HG02970 (cell line): ENCODE measurements at regions not wholly inside any gene's neighbourhood (a gene's known extent, or its start where the extent isn't known, plus 50 kb on each side); places are given as distances from the start of the nearest gene placed in this dataset.
"Not testable (repeated sequence)": the region's sequence is repeated elsewhere in the genome, so short reads cannot be mapped to it uniquely, and the experiment has no call there.

ENCODE experiments used
- ATAC-seq: cut with Tn5 transposase; IDR thresholded peaks from one replicate; pipeline ENCODE4 v1.9.1; 2021; ENCODE audit warnings: mild to moderate bottlenecking, moderate library complexity, moderate number of reproducible peaks; ENCODE audit not compliant: unreplicated experiment, low FRiP score

DNA sequence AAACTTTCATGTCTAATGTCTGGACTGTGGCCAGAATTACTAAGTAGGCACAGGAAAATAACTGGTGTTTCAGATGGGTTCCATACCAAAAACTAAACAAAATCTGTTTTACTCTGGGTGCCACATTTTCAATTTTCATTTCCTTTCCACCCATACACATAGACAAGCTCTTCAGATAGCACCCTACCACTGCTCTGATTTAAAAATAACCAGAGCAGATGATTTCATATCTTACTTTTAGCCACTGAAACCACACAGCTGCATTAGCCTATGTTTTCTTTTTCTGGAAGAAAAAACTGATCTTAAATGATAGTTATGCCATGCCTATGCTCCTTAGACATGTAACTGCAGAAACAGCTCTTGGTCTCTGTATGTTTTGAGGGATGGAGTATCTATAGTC, 647.6 kb downstream of the CPS1 start:
- ATAC-seq: no peak

GRCh38 chr2:211204456-211204855, 648.1 kb downstream of the CPS1 start:
- no peak for ATAC-seq

DNA sequence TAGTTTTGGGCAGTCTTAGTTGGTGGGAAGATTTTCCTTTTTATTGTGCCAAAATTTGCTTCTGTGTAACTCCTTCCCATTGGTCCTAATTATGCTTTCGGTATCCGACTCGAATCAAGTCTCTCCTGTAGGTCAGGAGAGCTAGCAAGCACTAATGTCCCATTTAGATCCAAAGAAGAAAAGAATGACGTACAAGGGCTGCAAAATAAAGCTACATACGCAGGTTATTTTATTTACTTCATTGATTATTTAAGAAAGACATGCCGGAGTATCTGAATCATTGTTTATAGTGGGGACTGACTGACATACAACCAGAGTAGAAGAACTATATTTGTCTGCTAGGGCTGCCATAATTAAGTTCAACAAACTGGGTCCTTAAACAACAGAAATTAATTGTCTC, 648.5 kb downstream of the CPS1 start:
- ATAC-seq: no peak

DNA sequence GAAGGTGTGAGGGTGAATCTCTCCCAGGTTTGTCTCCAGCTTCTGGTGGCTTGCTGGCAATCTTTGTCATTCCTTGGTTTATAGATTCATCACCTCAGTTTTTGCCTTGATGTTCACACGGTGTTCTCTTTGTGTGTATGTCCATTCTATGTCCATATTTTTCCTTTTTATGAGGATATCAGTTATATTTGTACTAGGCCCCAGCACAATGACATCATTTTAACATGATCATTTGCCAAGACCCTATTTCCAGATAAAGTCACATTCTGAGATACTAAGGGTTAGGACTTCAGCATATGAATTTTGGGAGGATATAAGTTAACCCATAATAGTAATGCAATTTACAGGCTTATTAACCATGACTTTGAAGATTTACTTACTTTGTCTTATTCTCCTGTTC, 649.0 kb downstream of the CPS1 start:
- ATAC-seq: no peak

DNA sequence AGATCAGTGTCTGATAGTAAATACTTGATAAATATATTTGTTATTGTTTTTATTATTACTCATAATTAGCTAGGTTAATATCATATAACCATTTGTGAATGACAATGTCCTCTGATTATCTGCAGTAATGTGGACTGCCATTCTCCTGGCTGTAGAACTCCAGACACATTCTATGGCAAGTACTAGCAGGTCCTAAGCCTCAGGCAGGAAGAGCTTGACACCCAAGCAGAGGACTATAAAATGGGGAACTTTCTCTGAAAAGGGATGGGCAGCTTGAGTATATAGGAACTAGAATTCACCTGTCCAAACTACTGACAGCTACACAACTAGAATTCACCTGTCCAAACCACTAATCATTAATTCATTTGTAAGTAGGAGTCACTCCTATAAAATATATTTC, 649.4 kb downstream of the CPS1 start:
- ATAC-seq: no peak

DNA sequence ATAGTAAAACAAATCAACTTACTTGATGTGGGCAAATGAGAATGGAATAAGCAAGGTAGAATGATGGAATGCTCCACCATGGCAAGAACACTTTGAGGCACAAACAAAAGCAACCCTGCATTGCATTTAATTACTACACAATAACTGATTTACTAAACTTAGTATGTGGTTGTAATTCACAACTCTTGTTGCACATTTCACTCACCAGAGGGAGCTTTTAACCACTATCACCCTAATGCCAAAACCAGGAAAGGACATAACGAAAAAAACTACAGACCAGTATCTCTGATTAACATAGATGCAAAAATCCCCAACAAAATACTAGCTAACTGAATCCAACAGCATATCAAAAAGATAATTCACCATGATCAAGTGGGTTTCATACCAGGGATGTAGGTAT, 659.8 kb downstream of the CPS1 start:
- no peak for ATAC-seq

DNA sequence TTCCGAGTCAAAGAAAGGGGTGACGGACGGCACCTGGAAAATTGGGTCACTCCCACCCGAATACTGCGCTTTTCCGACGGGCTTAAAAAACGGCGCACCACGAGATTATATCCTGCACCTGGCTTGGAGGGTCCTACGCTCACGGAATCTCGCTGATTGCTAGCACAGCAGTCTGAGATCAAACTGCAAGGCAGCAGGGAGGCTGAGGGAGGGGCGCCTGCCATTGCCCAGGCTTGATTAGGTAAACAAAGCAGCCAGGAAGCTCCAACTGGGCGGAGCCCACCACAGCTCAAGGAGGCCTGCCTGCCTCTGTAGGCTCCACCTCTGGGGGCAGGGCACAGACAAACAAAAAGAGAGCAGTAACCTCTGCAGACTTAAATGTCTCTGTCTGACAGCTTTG, 663.1 kb downstream of the CPS1 start:
- ATAC-seq: not testable (repeated sequence)

GRCh38 chr2:211225784-211226183, 669.4 kb downstream of the CPS1 start:
- ATAC-seq: no peak

DNA sequence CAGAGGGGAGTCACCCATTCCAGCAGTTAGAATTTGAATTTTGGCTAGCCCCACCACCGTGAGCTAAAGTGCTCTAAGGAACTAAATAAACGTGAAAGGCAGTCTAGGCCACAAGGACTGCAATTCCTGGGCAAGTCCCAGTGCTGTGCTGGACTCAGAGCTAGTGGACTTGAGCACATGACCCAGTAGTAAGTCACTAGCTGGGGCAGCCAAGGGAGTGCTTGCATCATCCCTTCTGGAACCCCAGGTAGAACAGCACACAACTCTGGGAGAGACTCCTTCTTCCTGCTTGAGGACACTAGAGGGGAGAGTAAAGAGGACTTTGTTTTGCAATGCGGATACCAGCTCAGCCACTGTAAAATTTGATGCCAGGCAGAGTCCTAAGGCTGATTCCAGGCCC, 672.2 kb downstream of the CPS1 start:
- no peak for ATAC-seq

GRCh38 chr2:211237586-211238275, 681.3 kb downstream of the CPS1 start:
- ATAC-seq: no peak

DNA sequence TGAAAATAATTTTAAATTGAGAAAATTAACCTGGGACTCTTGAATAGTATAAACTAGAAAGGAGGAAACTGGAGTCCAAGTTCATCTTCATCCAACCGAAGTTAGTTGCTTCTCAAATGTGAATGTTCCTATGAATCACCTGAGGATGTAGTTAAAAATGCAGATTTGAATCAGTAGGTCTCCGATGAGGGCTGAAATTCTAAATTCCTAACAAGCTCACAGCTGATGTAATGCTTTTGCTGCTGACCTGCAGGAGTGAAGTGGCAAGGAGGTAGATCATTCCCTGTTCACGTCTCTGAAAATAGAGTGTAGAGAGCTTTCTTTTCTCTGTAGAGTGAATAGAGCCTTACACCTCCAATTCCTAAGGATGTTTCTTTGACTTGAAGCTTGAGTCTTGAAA, 685.5 kb downstream of the CPS1 start:
- no peak for ATAC-seq

DNA sequence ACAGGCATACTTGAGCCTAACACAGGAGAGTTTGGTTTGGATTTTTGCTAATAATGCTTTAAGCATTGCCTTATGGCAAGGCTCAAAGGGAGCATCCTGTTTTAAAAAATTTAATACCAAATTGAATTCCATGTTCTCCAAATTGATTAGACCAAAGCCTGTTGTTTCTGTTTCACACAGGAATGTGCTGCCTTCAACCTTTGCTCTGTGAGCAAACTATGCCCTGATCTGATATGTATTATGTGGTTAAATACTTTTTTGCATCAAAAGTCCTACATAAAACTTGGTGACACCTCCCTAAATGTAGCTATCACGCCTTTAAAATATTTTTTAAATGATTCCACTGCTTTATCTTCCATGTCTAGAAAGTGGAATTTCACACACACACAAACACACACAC, 691.4 kb downstream of the CPS1 start:
- ATAC-seq: no peak

DNA sequence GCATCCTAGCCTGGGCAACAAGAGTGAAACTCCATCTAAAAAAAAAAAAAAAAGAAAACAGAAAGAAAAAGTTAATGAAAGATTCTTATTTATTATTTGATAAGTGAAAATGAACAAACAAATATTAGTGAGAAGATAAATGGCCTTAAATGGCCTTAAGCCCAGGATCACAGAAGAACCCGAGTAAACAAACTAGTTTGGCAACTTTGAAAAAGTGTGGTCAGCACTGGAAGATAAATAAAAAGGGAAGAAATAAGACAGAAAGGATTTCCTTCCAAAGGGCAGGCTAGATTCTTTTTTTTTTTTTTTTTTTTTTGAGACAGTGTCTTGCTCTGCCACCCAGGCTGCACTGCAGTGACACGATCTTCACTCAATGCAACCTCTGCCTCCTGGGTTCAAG, 692.4 kb downstream of the CPS1 start:
- no peak for ATAC-seq

DNA sequence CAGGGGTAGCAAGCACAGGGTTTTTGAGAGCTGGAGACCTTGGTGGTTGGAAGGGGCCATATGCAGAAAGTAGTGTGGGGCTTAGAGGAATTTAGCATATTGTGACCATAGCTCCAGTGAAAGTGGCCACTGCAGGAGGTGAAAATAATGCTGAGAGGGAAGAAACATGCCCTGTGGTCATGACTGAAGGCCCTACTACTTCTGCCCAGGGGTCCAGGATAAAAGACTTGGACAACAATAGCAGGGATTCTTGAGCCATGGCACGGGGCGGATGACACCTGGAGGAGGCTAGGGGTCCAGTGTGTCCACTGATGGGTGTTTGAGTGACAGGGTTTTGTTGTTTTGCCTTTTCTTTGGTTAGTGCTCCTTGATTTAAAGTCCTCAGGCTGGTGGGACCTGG, 694.6 kb downstream of the CPS1 start:
- no peak for ATAC-seq

GRCh38 chr2:211258646-211259335, 702.4 kb downstream of the CPS1 start:
- no peak for ATAC-seq

DNA sequence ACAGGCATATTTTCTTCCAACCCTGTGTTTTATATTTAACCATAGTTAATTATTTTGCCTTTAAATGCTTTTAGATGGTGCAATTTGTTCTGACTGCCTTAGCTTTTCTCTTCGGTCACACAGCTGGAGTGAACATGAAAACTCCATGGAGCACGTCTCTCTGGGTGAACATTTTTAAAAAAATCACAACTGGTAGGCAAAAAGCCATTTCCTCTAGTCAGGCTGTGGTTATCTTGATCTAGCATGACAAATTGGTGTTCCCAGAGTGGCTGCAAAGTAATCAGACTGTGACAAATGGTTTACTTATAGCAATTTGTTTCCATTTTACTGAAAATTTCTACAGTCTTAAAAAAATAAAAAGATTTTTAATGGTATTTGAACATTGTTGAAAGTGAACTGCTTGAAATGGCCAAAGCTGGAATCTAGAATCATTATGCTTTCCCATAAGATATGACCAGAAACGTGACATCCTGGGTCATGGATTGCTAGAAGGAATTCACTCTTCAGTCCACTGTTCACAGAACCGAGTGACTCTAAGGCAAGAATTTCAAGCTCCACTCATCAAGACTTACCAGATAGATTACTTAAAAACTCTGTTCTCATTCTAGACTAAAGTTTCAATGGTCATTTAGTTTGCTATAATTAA, 703.6 kb downstream of the CPS1 start:
- no peak for ATAC-seq

- ATAC-seq: no peak
Measured at GRCh38 chr2:211270257-211270656, 713.9 kb downstream of the CPS1 start.

- no peak for ATAC-seq
Measured at GRCh38 chr2:211281430-211282073, 725.2 kb downstream of the CPS1 start.

DNA sequence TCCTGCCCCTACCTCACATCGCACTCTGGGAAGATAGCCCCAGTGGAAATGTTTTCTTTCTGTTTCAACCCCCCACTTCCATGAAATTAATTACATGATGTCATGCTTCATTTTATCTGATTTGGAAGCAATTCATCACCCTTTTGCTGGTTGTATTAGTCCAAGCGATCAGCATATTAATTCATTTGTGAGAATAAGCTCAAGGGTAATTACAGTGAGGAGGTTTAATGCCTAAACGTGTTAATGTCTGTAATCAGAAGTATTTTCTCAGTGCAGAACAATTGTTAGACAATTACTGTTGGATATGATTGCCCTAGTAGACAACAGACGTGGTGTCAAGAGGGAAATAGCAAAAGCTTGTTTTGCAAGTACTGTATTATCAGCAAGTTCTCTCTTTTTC, 746.3 kb downstream of the CPS1 start:
- no peak for ATAC-seq

DNA sequence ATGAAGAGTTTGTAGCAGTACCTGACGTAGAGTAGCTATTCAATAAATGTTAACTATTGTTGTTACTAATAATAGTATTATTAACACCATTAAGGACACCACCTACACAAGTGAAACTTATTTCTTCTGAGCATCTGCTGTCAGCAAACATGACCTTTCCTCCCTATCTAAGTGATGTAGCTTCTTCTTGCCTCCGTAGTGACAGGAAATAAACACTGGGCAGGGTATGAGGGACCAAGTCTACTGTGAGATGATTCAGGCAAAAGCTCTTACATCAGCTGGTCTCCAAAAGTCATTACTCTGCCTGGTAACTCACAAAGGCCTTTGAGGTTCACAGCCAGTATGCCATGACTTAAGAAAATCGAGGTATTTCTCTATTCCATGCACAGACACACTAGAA, 750.5 kb downstream of the CPS1 start:
- ATAC-seq: no peak
